OCI-LY1 (cell line): ENCODE measurements at regions not wholly inside any gene's neighbourhood (a gene's known extent, or its start where the extent isn't known, plus 50 kb on each side); places are given as distances from the start of the nearest gene placed in this dataset.

Experiments
- CTCF ChIP-seq: fragments of 200-600 bp; sonication (generic), shearing (Covaris generic); IDR thresholded peaks from 2 replicates; pipeline ENCODE4 v1.5.1; 2017; ENCODE audit warnings: mild to moderate bottlenecking, antibody characterized with exemption, low read length, moderate library complexity, mixed read lengths
- EZH2 ChIP-seq: fragments of 200-600 bp; sonication (generic), shearing (Covaris generic); IDR thresholded peaks from 2 replicates; pipeline ENCODE4 v1.8.0; 2017; ENCODE audit warnings: borderline replicate concordance, mixed run types, mild to moderate bottlenecking, antibody characterized with exemption, low read length, moderate library complexity, mixed read lengths

GRCh38 chr2:146212602-146213001, 1632.2 kb upstream of the ACVR2A start:
- TF ChIP-seq CTCF (no peak), EZH2 (no peak)
